Upper lobe of left lung (tissue), 6 donors: ENCODE measurements at regions not wholly inside any gene's neighbourhood (a gene's known extent, or its start where the extent isn't known, plus 50 kb on each side); places are given as distances from the start of the nearest gene placed in this dataset.

Experiments
- ATAC-seq, 2 donors: fragments of 200-7000 bp; cut with Tn5 transposase; one replicate each; pipeline ENCODE4 v1.9.1; 2022; ENCODE audit warnings: mild to moderate bottlenecking in 2 of 2, moderate library complexity in 2 of 2; ENCODE audit not compliant: low FRiP score in 2 of 2
- DNase-seq, 2 donors: peaks; one replicate each; pipeline ENCODE4 v3.0.0-alpha.2; 2019 to 2020
- H3K27ac ChIP-seq, 4 donors: fragments of 200-600 bp; sonication (generic); one replicate each; pipeline ENCODE4 v1.5.1; 2016 to 2019
- H3K27me3 ChIP-seq, 4 donors: fragments of 200-600 bp; sonication (generic); one replicate each; pipeline ENCODE4 v1.5.1; 2017 to 2019
- H3K36me3 ChIP-seq, 4 donors: fragments of 200-600 bp; sonication (generic); one replicate each; pipeline ENCODE4 v1.5.1; 2016 to 2019
- H3K4me1 ChIP-seq, 4 donors: fragments of 200-600 bp; sonication (generic); one replicate each; pipeline ENCODE4 v1.5.1; 2018 to 2019
- H3K4me3 ChIP-seq, 4 donors: fragments of 200-600 bp; sonication (generic); one replicate each; pipeline ENCODE4 v1.5.1; 2017 to 2019; ENCODE audit warnings: mild to moderate bottlenecking in 2 of 4, moderate library complexity in 1 of 4
- H3K9me3 ChIP-seq, 4 donors: fragments of 200-600 bp; sonication (generic); one replicate each; pipeline ENCODE4 v1.5.1; 2018 to 2019
- EP300 ChIP-seq, 4 donors: sonication (generic); formaldehyde crosslinking; IDR thresholded peaks; one replicate each; pipeline ENCODE4 v1.5.1; 2017; ENCODE audit warnings: antibody characterized with exemption in 4 of 4, control low read depth in 2 of 4
- POLR2A ChIP-seq, 4 donors: fragments of 450-650 bp; IDR thresholded peaks; one replicate each; pipeline ENCODE4 v1.5.1; 2016 to 2017; ENCODE audit warnings: antibody characterized with exemption in 4 of 4, mild to moderate bottlenecking in 2 of 4
- POLR2AphosphoS5 ChIP-seq, 2 donors: sonication (generic); formaldehyde crosslinking; IDR thresholded peaks; one replicate each; pipeline ENCODE4 v1.5.1; 2017; ENCODE audit warnings: antibody characterized with exemption in 2 of 2
- WGBS, 2 donors: methylation state at CpG; one replicate each; pipeline ENCODE4 v1.1.5; 2017 to 2018; 5-methylcytosine and 5-hydroxymethylcytosine counted together
- TF ChIP-seq, protein P1 (sequence below), 6 experiments: fragments of 450-650 bp in 4 of 6; fragments of 200-600 bp in 2 of 6; sonication (generic) in 2 of 6; IDR thresholded peaks; one replicate each; pipeline ENCODE4 v1.5.1; 2016 to 2019; ENCODE audit warnings: antibody characterized with exemption in 6 of 6
- donor health status: DM: no; HTN: no; CAD: no; lungs with moderate emphysema.
- donor health status: DM: no; HTN: yes; CAD: no; lungs with severe emphysema.

DNA sequence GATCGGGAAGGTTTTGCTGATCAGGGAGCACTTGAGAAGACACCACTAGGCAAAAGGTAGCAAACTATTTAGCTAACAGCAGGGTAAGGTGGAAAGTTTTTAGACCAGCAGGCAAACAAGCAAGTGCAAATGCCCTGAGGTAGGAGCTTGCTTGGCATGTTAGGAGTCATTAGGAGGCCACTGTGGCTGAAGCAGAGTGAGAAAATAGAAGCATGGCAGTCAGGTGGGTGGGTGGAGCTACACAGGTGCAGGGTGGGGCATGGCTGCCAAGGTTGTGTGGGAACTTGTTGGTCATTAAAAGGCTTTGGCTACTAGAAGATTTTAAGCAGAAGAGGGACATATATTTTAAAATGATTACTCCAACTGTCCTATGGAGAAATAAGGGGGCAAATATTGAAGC, 77.3 kb downstream of the EDN1 start:
- H3K36me3 ChIP-seq: no peaks in the 10 kb centered on the region
- H3K4me1 ChIP-seq: peaks cover 0 to 15% (median 8%) of the 10 kb centered on the region in 4 donors
- DNase-seq (no peak), ATAC-seq (no peak)
- H3K27ac ChIP-seq: no peak overlapping the region
- H3K27me3 ChIP-seq: no peaks in the 10 kb centered on the region
- 88 to 93% methylated on average over 1 of the region's 1 CpG for WGBS, 2 donors
- H3K4me3 ChIP-seq: no peak overlapping the region
- no peaks in the 10 kb centered on the region for H3K9me3 ChIP-seq
- TF ChIP-seq POLR2AphosphoS5 (IDR thresholded peaks at IDR 0.05) (no peak), EP300 (IDR thresholded peaks at IDR 0.05) (no peak), POLR2A (IDR thresholded peaks at IDR 0.05) (no peak)
- TF ChIP-seq, protein P1, sequence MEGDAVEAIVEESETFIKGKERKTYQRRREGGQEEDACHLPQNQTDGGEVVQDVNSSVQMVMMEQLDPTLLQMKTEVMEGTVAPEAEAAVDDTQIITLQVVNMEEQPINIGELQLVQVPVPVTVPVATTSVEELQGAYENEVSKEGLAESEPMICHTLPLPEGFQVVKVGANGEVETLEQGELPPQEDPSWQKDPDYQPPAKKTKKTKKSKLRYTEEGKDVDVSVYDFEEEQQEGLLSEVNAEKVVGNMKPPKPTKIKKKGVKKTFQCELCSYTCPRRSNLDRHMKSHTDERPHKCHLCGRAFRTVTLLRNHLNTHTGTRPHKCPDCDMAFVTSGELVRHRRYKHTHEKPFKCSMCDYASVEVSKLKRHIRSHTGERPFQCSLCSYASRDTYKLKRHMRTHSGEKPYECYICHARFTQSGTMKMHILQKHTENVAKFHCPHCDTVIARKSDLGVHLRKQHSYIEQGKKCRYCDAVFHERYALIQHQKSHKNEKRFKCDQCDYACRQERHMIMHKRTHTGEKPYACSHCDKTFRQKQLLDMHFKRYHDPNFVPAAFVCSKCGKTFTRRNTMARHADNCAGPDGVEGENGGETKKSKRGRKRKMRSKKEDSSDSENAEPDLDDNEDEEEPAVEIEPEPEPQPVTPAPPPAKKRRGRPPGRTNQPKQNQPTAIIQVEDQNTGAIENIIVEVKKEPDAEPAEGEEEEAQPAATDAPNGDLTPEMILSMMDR (IDR thresholded peaks at IDR 0.05): no peak

DNA sequence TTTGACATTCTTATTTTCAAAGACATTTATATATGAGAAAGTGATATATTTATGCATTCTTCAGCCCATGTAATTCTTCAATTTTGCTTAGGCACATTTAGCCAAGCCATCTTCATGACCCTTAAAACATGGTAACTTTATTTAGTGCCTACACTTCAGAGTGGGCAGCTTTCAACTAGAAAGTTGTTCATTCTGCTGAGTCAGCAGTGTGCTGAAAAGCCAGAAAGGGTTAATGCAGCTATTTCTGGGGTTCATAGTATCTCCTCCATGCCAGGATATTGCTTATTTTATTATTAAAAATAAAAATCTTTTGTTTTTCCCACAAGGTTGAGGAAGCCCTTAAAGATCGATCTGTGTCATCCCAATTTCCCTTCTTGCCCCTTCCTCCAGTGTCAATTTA, 79.2 kb downstream of the EDN1 start:
- no peaks in the 10 kb centered on the region for H3K9me3 ChIP-seq
- WGBS, 2 donors: 63 to 73% methylated on average over 1 of the region's 1 CpG
- no peak for ATAC-seq

DNA sequence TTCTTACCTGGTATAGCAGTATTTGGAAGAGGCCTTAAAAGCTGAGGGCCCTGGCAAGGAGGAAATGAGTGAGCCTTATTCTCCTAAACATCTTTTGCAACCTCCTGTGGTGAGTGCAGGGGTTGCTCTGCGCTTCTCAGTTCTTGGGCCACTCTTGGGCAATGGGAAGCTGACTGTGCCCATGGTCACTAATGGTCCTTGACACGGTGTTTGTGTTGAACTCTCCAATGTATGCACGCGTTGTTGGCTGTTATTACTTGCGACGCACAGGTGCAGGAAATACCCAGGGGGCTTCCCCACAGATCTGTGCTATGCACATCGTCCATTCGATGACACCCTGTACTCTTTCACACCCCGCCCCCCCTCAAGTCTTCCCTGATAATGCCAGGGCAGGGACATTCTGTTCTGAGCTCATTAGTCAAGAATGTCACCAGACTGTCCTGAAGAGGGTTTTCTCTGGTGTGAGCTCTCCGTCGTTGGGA, 79.7 kb downstream of the EDN1 start:
- 68 to 73% methylated on average over 11 of the region's 11 CpGs for WGBS, 2 donors
- peak overlapping the region in 3 of 4 donors; percentile 3 to 49 (median 24) for H3K27ac ChIP-seq
- DNase-seq: peak in 1 of 2 donors; percentile 82
- H3K27me3 ChIP-seq: no peaks in the 10 kb centered on the region
- peak; percentile 77 to 83 for ATAC-seq
- no peak overlapping the region for H3K4me3 ChIP-seq
- no peaks in the 10 kb centered on the region for H3K9me3 ChIP-seq
- no peaks in the 10 kb centered on the region for H3K36me3 ChIP-seq
- H3K4me1 ChIP-seq: peaks cover 0 to 15% (median 2%) of the 10 kb centered on the region in 4 donors
- TF ChIP-seq, protein P1 (IDR thresholded peaks at IDR 0.05): peak in 4 of 6 experiments; percentile 22 to 48 (median 30)
- TF ChIP-seq EP300 (IDR thresholded peaks at IDR 0.05) (peak in 2 of 4 donors; percentile 77 to 79), POLR2A (IDR thresholded peaks at IDR 0.05) (no peak), POLR2AphosphoS5 (IDR thresholded peaks at IDR 0.05) (peak in 1 of 2 donors; percentile 53)

More for the DNA sequence above, 79.2 kb downstream of the EDN1 start:
- Histone ChIP-seq H3K4me1 (peaks cover 0 to 15% (median 2%) of the 10 kb centered on the region in 4 donors), H3K27me3 (no peaks in the 10 kb centered on the region), H3K27ac (no peak overlapping the region), H3K4me3 (no peak overlapping the region), H3K36me3 (no peaks in the 10 kb centered on the region)
- no peak for TF ChIP-seq EP300 (IDR thresholded peaks at IDR 0.05)
- no peak for TF ChIP-seq POLR2AphosphoS5 (IDR thresholded peaks at IDR 0.05)
- TF ChIP-seq, protein P1 (IDR thresholded peaks at IDR 0.05): no peak
- no peak for TF ChIP-seq POLR2A (IDR thresholded peaks at IDR 0.05)
- DNase-seq: no peak

DNA sequence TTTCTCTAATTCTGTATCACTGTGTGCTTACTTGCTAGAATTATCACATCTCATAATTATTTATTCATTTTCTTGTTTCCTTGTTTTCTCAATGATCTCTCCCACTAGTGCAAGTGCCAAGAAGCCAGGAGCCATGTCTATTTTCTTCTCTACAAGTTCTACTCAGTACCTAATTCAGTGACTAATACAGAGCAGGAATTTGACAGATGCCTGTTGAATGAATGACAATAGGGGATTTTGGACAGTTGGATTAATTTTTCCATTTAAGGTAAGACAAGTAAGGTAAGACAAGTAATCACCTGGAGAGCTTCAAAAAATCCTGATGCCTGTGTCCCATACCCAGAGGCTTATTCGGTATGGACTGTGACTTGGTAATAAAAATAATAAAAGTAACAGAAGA, 81.0 kb downstream of the EDN1 start:
- Histone ChIP-seq H3K9me3 (no peaks in the 10 kb centered on the region), H3K27me3 (no peaks in the 10 kb centered on the region), H3K4me1 (peaks cover 0 to 9% (median 0%) of the 10 kb centered on the region in 4 donors), H3K36me3 (no peaks in the 10 kb centered on the region), H3K4me3 (no peak overlapping the region), H3K27ac (no peak overlapping the region)
- TF ChIP-seq POLR2AphosphoS5 (IDR thresholded peaks at IDR 0.05) (no peak), POLR2A (IDR thresholded peaks at IDR 0.05) (no peak), EP300 (IDR thresholded peaks at IDR 0.05) (no peak)
- TF ChIP-seq, protein P1 (IDR thresholded peaks at IDR 0.05): no peak
- 100% methylated on average over 1 of the region's 1 CpG for WGBS, 2 donors
- DNase-seq (no peak), ATAC-seq (no peak)

DNA sequence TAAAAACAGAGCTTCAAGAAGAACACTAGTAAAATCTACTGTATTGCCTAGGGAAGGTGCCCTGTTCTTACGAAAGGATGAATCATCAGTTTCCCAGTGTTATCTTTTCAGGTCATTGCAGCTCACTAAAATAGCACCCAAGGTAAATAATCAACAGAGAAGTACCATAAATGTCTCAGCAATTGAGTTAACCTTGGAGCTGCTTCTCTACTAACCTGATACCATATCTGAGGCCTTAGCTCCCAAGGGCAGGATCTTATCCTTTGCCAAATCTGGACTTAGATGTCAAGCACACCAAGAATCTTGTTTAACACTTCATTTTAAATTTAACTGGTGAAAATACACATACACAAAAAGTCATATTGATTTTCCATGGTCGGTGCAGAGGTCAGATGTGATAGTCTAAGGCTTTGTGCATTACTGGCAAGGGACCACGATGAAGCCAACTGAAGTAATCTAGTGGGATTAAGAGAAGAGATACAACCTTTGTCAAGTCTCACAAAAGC, 81.5 kb downstream of the EDN1 start:
- WGBS, 2 donors: 80 to 84% methylated on average over 3 of the region's 3 CpGs
- H3K4me3 ChIP-seq: no peak overlapping the region
- ATAC-seq: no peak
- no peak for DNase-seq
- no peaks in the 10 kb centered on the region for H3K27me3 ChIP-seq
- TF ChIP-seq, protein P1 (IDR thresholded peaks at IDR 0.05): no peak
- no peak for TF ChIP-seq POLR2AphosphoS5 (IDR thresholded peaks at IDR 0.05)
- no peaks in the 10 kb centered on the region for H3K9me3 ChIP-seq
- H3K36me3 ChIP-seq: no peaks in the 10 kb centered on the region
- peaks cover 0 to 9% (median 0%) of the 10 kb centered on the region in 4 donors for H3K4me1 ChIP-seq
- H3K27ac ChIP-seq: no peak overlapping the region
